H9 (cell line): ENCODE measurements at regions not wholly inside any gene's neighbourhood (a gene's known extent, or its start where the extent isn't known, plus 50 kb on each side); places are given as distances from the start of the nearest gene placed in this dataset.

Experiments used
- DNase-seq: peaks from one replicate; pipeline ENCODE4 v3.0.0-alpha.2; 2017
- H2AFZ ChIP-seq: one replicate; pipeline ENCODE4 v1.6.1; 2013; ENCODE audit warnings: mild to moderate bottlenecking, low read length, control low read depth, moderate library complexity
- H2AK5ac ChIP-seq: 2 replicates; pipeline ENCODE4 v1.6.1; 2013; ENCODE audit warnings: low read length, control low read depth, mixed read lengths; ENCODE audit not compliant: insufficient read length
- H2BK120ac ChIP-seq: one replicate; pipeline ENCODE4 v1.6.1; 2013; ENCODE audit warnings: low read depth, mild to moderate bottlenecking, low read length, control low read depth, inconsistent platforms; ENCODE audit not compliant: poor library complexity, severe bottlenecking
- H2BK12ac ChIP-seq: 2 replicates; pipeline ENCODE4 v1.6.1; 2013; ENCODE audit warnings: low read length, control low read depth, mixed read lengths, low read depth; ENCODE audit not compliant: insufficient read length
- H2BK15ac ChIP-seq: 2 replicates; pipeline ENCODE4 v1.6.1; 2013; ENCODE audit warnings: low read depth, low read length, control low read depth
- H2BK20ac ChIP-seq: one replicate; pipeline ENCODE4 v1.6.1; 2013; ENCODE audit warnings: low read depth, mild to moderate bottlenecking, low read length, control low read depth, inconsistent platforms; ENCODE audit not compliant: poor library complexity, severe bottlenecking
- H2BK5ac ChIP-seq: 2 replicates; pipeline ENCODE4 v1.6.1; 2013; ENCODE audit warnings: low read length, control low read depth, mixed read lengths; ENCODE audit not compliant: insufficient read length
- H3K14ac ChIP-seq: 2 replicates; pipeline ENCODE4 v1.6.1; 2013; ENCODE audit warnings: low read length, control low read depth; ENCODE audit not compliant: insufficient read depth
- H3K18ac ChIP-seq: 2 replicates; pipeline ENCODE4 v1.6.1; 2013; ENCODE audit warnings: low read depth, mild to moderate bottlenecking, mixed read lengths, low read length, control low read depth; ENCODE audit not compliant: insufficient read length
- H3K23ac ChIP-seq: 2 replicates; pipeline ENCODE4 v1.6.1; 2013; ENCODE audit warnings: low read length, control low read depth, mixed read lengths, low read depth; ENCODE audit not compliant: insufficient read length
- H3K23me2 ChIP-seq: 2 replicates; pipeline ENCODE4 v1.6.1; 2013; ENCODE audit warnings: low read depth, mild to moderate bottlenecking, mixed read lengths, low read length, control low read depth; ENCODE audit not compliant: insufficient read length, poor library complexity, severe bottlenecking
- H3K27ac ChIP-seq: 2 replicates; pipeline ENCODE4 v1.5.1; 2013; ENCODE audit warnings: low read length, control low read depth, mixed read lengths, low read depth; ENCODE audit not compliant: insufficient read length
- H3K27me3 ChIP-seq: 2 replicates; pipeline ENCODE4 v1.6.1; 2013; ENCODE audit warnings: low read length, control low read depth, inconsistent platforms; ENCODE audit not compliant: insufficient read depth
- H3K4ac ChIP-seq: 2 replicates; pipeline ENCODE4 v1.6.1; 2013; ENCODE audit warnings: low read depth, mild to moderate bottlenecking, control low read depth, inconsistent platforms, low read length, moderate library complexity
- H3K4me1 ChIP-seq: 2 replicates; pipeline ENCODE4 v1.6.1; 2013; ENCODE audit warnings: low read length, control low read depth, inconsistent platforms; ENCODE audit not compliant: insufficient read depth
- H3K4me2 ChIP-seq: 2 replicates; pipeline ENCODE4 v1.6.1; 2013; ENCODE audit warnings: low read length, control low read depth, mixed read lengths; ENCODE audit not compliant: insufficient read length, insufficient read depth
- H3K56ac ChIP-seq: 2 replicates; pipeline ENCODE4 v1.6.1; 2013; ENCODE audit warnings: low read depth, mild to moderate bottlenecking, mixed read lengths, low read length, control low read depth; ENCODE audit not compliant: insufficient read length
- H3K79me1 ChIP-seq: 2 replicates; pipeline ENCODE4 v1.6.1; 2013; ENCODE audit warnings: low read depth, mild to moderate bottlenecking, moderate library complexity, low read length, control low read depth, inconsistent platforms; ENCODE audit not compliant: insufficient read depth, poor library complexity, severe bottlenecking
- H3K79me2 ChIP-seq: 2 replicates; pipeline ENCODE4 v1.6.1; 2013; ENCODE audit warnings: low read length, control low read depth, inconsistent platforms; ENCODE audit not compliant: insufficient read depth
- H3K9ac ChIP-seq: 2 replicates; pipeline ENCODE4 v1.6.1; 2013; ENCODE audit warnings: low read length, control low read depth, mixed read lengths; ENCODE audit not compliant: insufficient read length; ENCODE audit errors: extremely low read depth
- H3K9me3 ChIP-seq: one replicate; pipeline ENCODE4 v1.6.1; 2013; ENCODE audit warnings: low read depth, low read length, inconsistent platforms; ENCODE audit not compliant: control insufficient read depth
- H3T11ph ChIP-seq: one replicate; pipeline ENCODE4 v1.6.1; 2013; ENCODE audit warnings: mild to moderate bottlenecking, low read length, control low read depth, inconsistent platforms
- H4K20me1 ChIP-seq: one replicate; pipeline ENCODE4 v1.6.1; 2013; ENCODE audit not compliant: control insufficient read depth, insufficient read length, insufficient read depth
- H4K5ac ChIP-seq: 2 replicates; pipeline ENCODE4 v1.6.1; 2013; ENCODE audit warnings: low read depth, mild to moderate bottlenecking, mixed read lengths, low read length, control low read depth; ENCODE audit not compliant: insufficient read length
- H4K8ac ChIP-seq: replicated peaks from 2 replicates; pipeline ENCODE4 v1.6.1; 2013; ENCODE audit warnings: low read length, control low read depth, mixed read lengths, low read depth; ENCODE audit not compliant: insufficient read length
- H4K91ac ChIP-seq: 2 replicates; pipeline ENCODE4 v1.6.1; 2013; ENCODE audit warnings: low read depth, mild to moderate bottlenecking, moderate library complexity, mixed read lengths, low read length, control low read depth; ENCODE audit not compliant: insufficient read length
- H3K27ac Mint-ChIP-seq, 3 experiments: 2 replicates in 2 of 3; 3 replicates in 1 of 3; pipeline ENCODE4 v1.8.0; 2020 to 2021; ENCODE audit warnings: mixed read lengths in 3 of 3, mild to moderate bottlenecking in 1 of 3, moderate library complexity in 1 of 3
- H3K27me3 Mint-ChIP-seq: 2 replicates; pipeline ENCODE4 v1.8.0; 2021; ENCODE audit warnings: low read depth, mild to moderate bottlenecking, moderate library complexity, mixed read lengths
- H3K36me3 Mint-ChIP-seq, 3 experiments: 2 replicates in 2 of 3; 3 replicates in 1 of 3; pipeline ENCODE4 v1.8.0; 2020 to 2021; ENCODE audit warnings: low read depth in 3 of 3, mixed read lengths in 3 of 3; ENCODE audit not compliant: insufficient read depth in 1 of 3
- H3K4me1 Mint-ChIP-seq, 2 experiments: 2 replicates each; pipeline ENCODE4 v1.8.0; 2020; ENCODE audit warnings: mixed read lengths in 2 of 2
- H3K4me3 Mint-ChIP-seq, 2 experiments: 2 replicates in 1 of 2; 3 replicates in 1 of 2; pipeline ENCODE4 v1.8.0; 2020 to 2021; ENCODE audit warnings: mild to moderate bottlenecking in 2 of 2, mixed read lengths in 2 of 2, moderate library complexity in 1 of 2
- H3K9me3 Mint-ChIP-seq, 2 experiments: 2 replicates in 1 of 2; 3 replicates in 1 of 2; pipeline ENCODE4 v1.8.0; 2020; ENCODE audit warnings: mild to moderate bottlenecking in 2 of 2, mixed read lengths in 2 of 2, moderate library complexity in 1 of 2
- WGBS: extraction: QIAGEN DNeasy Blood & Tissue Kit; methylation state at CpG from one replicate; pipeline ENCODE4 v1.1.7; 2013; ENCODE audit warnings: missing lambda C conversion rate, low lambda C conversion rate, mixed read lengths; ENCODE audit not compliant: insufficient read length; ENCODE audit errors: extremely low coverage; 5-methylcytosine and 5-hydroxymethylcytosine counted together
- TF ChIP-seq, protein P1 (sequence below): fragments of 200-600 bp; sonication (generic); conservative IDR thresholded peaks from 3 replicates; pipeline ENCODE4 v1.8.0; 2021; ENCODE audit warnings: antibody characterized with exemption, mild to moderate bottlenecking

DNA sequence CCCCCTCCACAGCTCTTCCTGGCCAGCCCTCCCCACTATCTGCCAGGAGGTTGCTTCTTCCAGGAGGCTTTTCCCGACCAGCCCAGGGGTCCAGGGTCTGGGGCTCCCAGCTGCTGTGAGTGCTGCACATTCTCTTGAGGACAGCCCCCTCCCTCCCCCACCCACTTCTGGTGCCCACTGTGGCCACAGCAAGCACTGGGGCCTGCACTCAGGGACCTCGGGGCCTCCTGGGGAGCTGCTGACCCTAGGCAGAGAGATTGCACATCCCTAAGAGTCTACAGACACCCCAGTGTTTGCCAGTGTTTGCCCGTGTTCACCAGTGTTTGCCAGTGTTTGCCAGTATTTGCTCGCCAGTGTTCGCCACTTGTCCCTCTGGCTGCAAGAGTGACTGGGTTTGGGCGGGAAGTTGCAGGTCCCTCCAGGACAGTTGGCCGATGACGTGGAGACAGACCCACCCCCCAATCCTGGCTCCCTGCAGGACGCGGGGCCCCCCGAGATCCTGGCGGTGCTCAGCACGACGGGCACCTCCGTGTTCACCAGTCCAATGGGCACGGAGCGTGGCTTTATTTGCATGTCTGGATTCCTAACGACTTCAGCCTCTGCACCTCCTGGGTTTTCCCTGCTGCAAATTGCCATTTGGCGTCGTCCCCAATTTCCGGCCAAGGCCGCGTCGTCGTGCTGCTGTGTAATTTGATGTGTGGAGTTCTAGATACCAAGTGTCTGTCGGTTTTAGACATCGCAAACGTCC, 87.5 kb upstream of the NKX1-1 start:
- no peak for DNase-seq
- no peak overlapping the region for H2BK5ac ChIP-seq
- no peak overlapping the region for H3K4ac ChIP-seq
- TF ChIP-seq, protein P1, sequence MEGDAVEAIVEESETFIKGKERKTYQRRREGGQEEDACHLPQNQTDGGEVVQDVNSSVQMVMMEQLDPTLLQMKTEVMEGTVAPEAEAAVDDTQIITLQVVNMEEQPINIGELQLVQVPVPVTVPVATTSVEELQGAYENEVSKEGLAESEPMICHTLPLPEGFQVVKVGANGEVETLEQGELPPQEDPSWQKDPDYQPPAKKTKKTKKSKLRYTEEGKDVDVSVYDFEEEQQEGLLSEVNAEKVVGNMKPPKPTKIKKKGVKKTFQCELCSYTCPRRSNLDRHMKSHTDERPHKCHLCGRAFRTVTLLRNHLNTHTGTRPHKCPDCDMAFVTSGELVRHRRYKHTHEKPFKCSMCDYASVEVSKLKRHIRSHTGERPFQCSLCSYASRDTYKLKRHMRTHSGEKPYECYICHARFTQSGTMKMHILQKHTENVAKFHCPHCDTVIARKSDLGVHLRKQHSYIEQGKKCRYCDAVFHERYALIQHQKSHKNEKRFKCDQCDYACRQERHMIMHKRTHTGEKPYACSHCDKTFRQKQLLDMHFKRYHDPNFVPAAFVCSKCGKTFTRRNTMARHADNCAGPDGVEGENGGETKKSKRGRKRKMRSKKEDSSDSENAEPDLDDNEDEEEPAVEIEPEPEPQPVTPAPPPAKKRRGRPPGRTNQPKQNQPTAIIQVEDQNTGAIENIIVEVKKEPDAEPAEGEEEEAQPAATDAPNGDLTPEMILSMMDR: no peak
- H3K79me1 ChIP-seq: no peaks in the 10 kb centered on the region
- no peaks in the 10 kb centered on the region for H4K20me1 ChIP-seq
- H3K56ac ChIP-seq: no peak overlapping the region
- no peak overlapping the region for H3K18ac ChIP-seq
- peak overlapping the region; percentile 54; the same call in 1 of the 2 replicates for H3K14ac ChIP-seq
- H3K27ac Mint-ChIP-seq: no peak overlapping the region
- H3K27ac ChIP-seq: no peak overlapping the region
- no peak overlapping the region for H3K4me3 Mint-ChIP-seq
- no peak overlapping the region for H2AK5ac ChIP-seq
- no peak overlapping the region for H2BK12ac ChIP-seq
- H3K23me2 ChIP-seq: no peaks in the 10 kb centered on the region
- H3K4me1 Mint-ChIP-seq: no peaks in the 10 kb centered on the region
- H3K4me2 ChIP-seq: no peak overlapping the region
- no peak overlapping the region for H2BK15ac ChIP-seq
- no peaks in the 10 kb centered on the region for H3K79me2 ChIP-seq
- H3K27me3 Mint-ChIP-seq: peaks cover 2% of the 10 kb centered on the region; the same call in 1 of the 2 replicates
- WGBS: no CpG with 5 or more reads among the region's 28 CpGs
- no peak overlapping the region for H4K91ac ChIP-seq
- H2AFZ ChIP-seq: no peak overlapping the region
- no peaks in the 10 kb centered on the region for H3K9me3 ChIP-seq
- no peaks in the 10 kb centered on the region for H3K27me3 ChIP-seq
- H2BK120ac ChIP-seq: no peak overlapping the region
- no peak overlapping the region for H3K23ac ChIP-seq
- no peaks in the 10 kb centered on the region; a peak in 1 of 5 replicates for H3K9me3 Mint-ChIP-seq
- no peak overlapping the region for H3K9ac ChIP-seq
- H2BK20ac ChIP-seq: no peak overlapping the region
- H3K36me3 Mint-ChIP-seq: peaks cover 0 to 2% (median 0%) of the 10 kb centered on the region in 3 experiments; a peak in 1 of 7 replicates
- H3K4me1 ChIP-seq: no peaks in the 10 kb centered on the region
- no peak overlapping the region for H4K8ac ChIP-seq
- no peak overlapping the region for H4K5ac ChIP-seq
- H3T11ph ChIP-seq: no peak overlapping the region
